Endodermal cell (in vitro differentiated cells): ENCODE measurements at regions not wholly inside any gene's neighbourhood (a gene's known extent, or its start where the extent isn't known, plus 50 kb on each side); places are given as distances from the start of the nearest gene placed in this dataset.

Source experiments
- DNase-seq: peaks from one replicate; pipeline ENCODE4 v3.0.0-alpha.2; 2017
- H3K27ac ChIP-seq: 2 replicates; pipeline ENCODE4 v1.5.1; 2013; ENCODE audit warnings: mild to moderate bottlenecking, low read depth, low read length, moderate library complexity
- H3K27me3 ChIP-seq: 2 replicates; pipeline ENCODE4 v1.6.1; 2013; ENCODE audit warnings: mild to moderate bottlenecking, low read length, moderate library complexity; ENCODE audit not compliant: insufficient read depth, control insufficient read depth, poor library complexity, severe bottlenecking
- H3K36me3 ChIP-seq: 2 replicates; pipeline ENCODE4 v1.7.0; 2013; ENCODE audit warnings: mild to moderate bottlenecking, low read length, moderate library complexity; ENCODE audit not compliant: control insufficient read depth, insufficient read depth
- H3K4me1 ChIP-seq: one replicate; pipeline ENCODE4 v1.7.0; 2013; ENCODE audit warnings: low read length; ENCODE audit not compliant: control insufficient read depth, insufficient read depth
- H3K4me3 ChIP-seq: 2 replicates; pipeline ENCODE4 v1.5.1; 2013; ENCODE audit warnings: mild to moderate bottlenecking, low read length, moderate library complexity
- H3K9ac ChIP-seq: 2 replicates; pipeline ENCODE4 v1.6.1; 2013; ENCODE audit warnings: mild to moderate bottlenecking, low read length, moderate library complexity; ENCODE audit not compliant: poor library complexity, severe bottlenecking; ENCODE audit errors: extremely low read depth
- H3K9me3 ChIP-seq: 2 replicates; pipeline ENCODE4 v1.6.1; 2013; ENCODE audit warnings: mild to moderate bottlenecking, low read length, moderate library complexity; ENCODE audit not compliant: control insufficient read depth
- H3K27ac Mint-ChIP-seq: 2 replicates; pipeline ENCODE4 v1.8.0; 2020; ENCODE audit warnings: mixed read lengths
- H3K27me3 Mint-ChIP-seq: 2 replicates; pipeline ENCODE4 v1.8.0; 2021; ENCODE audit warnings: mild to moderate bottlenecking, mixed read lengths; ENCODE audit not compliant: insufficient read depth
- H3K36me3 Mint-ChIP-seq: 2 replicates; pipeline ENCODE4 v1.8.0; 2020; ENCODE audit warnings: low read depth, mixed read lengths
- H3K4me1 Mint-ChIP-seq: 2 replicates; pipeline ENCODE4 v1.8.0; 2020; ENCODE audit warnings: mixed read lengths
- H3K4me3 Mint-ChIP-seq: 2 replicates; pipeline ENCODE4 v1.8.0; 2020; ENCODE audit warnings: mild to moderate bottlenecking, moderate library complexity, mixed read lengths
- H3K9me3 Mint-ChIP-seq: 2 replicates; pipeline ENCODE4 v1.8.0; 2020; ENCODE audit warnings: mild to moderate bottlenecking, mixed read lengths
- CTCF ChIP-seq: fragments of 200-600 bp; sonication (generic); conservative IDR thresholded peaks from 2 replicates; pipeline ENCODE4 v1.5.0; 2021; ENCODE audit warnings: antibody characterized with exemption, mild to moderate bottlenecking
- WGBS, 2 experiments: methylation state at CpG; one replicate each; pipeline versions ENCODE4 v1.1.5 to v1.1.7; 2013; ENCODE audit warnings: missing lambda C conversion rate in 2 of 2, mixed read lengths in 1 of 2; ENCODE audit not compliant: insufficient coverage in 1 of 2, insufficient read length in 1 of 2; 5-methylcytosine and 5-hydroxymethylcytosine counted together

DNA sequence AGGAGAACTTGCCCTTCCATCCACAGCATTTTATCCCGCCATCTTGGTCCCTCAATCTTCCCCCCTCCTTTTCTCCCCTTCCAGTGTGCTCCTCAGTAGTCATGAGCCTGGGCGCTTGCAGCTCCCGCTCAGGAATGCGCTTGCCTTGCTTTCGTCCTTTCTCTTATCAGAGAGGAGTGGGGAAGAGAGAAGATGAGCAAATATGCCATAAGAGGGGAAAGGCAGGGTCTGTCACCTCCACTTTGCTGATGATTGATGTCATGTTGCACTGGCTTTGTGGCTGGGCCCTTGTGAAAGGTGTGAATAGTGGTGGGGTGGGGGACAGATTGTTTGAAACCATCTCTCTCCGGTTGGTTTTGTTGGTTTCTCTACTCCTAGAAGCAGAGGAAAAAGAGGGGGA lies 569.3 kb downstream of the TNS1 start:
- H3K36me3 Mint-ChIP-seq = no peaks in the 10 kb centered on the region
- H3K4me3 Mint-ChIP-seq = no peak overlapping the region
- peaks cover 44% of the 10 kb centered on the region for H3K4me1 Mint-ChIP-seq
- no peaks in the 10 kb centered on the region for H3K36me3 ChIP-seq
- 69 to 77% methylated on average over 3 to 6 of the region's 6 CpGs for WGBS, 2 experiments
- no peak for TF ChIP-seq CTCF
- H3K4me3 ChIP-seq = no peak overlapping the region
- peak; percentile 75 for DNase-seq
- H3K27me3 ChIP-seq = no peaks in the 10 kb centered on the region
- H3K4me1 ChIP-seq = peaks cover 14% of the 10 kb centered on the region
- H3K27ac Mint-ChIP-seq = peak overlapping the region; percentile 72
- H3K9ac ChIP-seq = no peak overlapping the region
- peaks cover 1% of the 10 kb centered on the region for H3K27me3 Mint-ChIP-seq
- H3K9me3 Mint-ChIP-seq = no peaks in the 10 kb centered on the region
- no peak overlapping the region for H3K27ac ChIP-seq
- no peaks in the 10 kb centered on the region for H3K9me3 ChIP-seq

DNA sequence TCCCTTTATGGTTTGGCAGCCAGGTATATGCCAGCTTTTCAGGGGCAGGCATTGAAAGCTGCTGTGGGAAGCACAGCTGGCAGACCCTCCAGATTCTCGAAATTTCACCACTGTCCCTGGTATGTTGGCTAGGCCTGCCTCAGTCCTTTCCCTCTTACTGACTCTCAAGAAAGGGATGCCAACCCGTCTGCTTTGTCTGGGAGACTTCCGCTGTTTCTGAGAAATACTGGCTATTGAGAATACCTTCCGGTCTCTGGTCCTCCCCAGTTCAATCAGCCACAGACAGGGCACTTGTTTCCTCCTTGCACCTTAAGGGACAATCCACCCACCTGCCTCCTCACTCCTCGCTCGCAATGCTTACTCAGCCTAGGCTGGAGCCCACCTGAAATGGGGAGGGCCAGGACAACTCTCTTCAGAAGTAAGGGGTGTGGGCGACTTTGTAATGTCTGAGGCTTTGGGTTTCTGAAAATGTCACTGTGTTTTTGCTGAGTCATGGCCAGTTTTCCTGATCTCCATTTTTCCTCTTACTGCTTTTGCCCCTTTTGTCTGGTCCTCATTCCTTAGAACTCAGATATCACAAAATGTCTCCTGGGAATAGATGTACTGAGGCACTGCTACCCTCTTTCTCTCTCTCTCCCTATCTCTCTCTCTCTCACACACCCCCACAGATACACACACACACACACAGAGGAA lies 571.1 kb downstream of the TNS1 start:
- Histone ChIP-seq H3K9me3 (no peaks in the 10 kb centered on the region), H3K36me3 (no peaks in the 10 kb centered on the region), H3K4me1 (peaks cover 14% of the 10 kb centered on the region), H3K27ac (no peak overlapping the region), H3K4me3 (no peak overlapping the region), H3K9ac (no peak overlapping the region), H3K27me3 (no peaks in the 10 kb centered on the region)
- Mint-ChIP-seq H3K4me1 (peaks cover 35% of the 10 kb centered on the region), H3K36me3 (no peaks in the 10 kb centered on the region), H3K4me3 (no peak overlapping the region), H3K27me3 (peaks cover 9% of the 10 kb centered on the region), H3K27ac (peak overlapping the region; percentile 65), H3K9me3 (no peaks in the 10 kb centered on the region)
- no peak for DNase-seq
- 67 to 83% methylated on average over 3 to 7 of the region's 7 CpGs for WGBS, 2 experiments
- TF ChIP-seq CTCF = no peak

DNA sequence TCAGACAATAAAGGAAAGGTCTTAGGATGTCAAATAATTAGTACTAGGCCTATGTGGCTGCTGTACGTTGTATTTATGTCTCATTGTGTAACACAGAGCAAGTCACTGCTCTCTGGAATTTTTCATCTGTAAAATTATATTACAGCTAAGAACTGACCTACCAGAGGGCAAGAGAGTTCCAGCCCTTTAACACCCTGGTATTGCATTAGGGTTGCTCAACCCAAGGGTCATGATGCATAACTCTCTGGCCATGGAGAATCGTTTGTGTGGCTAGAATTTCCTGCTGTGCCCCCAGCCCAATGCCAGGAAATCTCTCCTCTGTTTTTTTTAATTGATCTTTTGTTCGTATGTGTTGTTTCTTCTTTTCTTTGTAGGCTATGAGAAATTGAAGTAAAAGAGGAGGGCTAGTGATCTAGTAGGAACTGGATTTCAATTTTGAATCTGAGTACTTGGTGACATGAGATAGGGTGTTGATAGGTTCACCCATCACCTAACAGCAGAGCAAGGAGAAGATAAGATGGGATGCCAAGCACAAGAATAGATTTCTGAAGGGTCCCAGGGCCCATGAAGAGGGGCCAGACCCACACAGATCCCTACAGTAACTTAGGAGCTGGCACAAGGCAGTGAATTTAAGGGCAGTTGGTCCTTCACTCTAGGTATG lies 571.2 kb upstream of the TNP1 start:
- TF ChIP-seq CTCF = no peak
- no peak overlapping the region for H3K27ac ChIP-seq
- peaks cover 28% of the 10 kb centered on the region for H3K4me1 Mint-ChIP-seq
- no peak overlapping the region for H3K4me3 Mint-ChIP-seq
- 86% methylated on average over 3 of the region's 3 CpGs; no CpG with 5 or more reads in 1 of the 2 experiments for WGBS, 2 experiments
- H3K9me3 Mint-ChIP-seq = no peaks in the 10 kb centered on the region
- H3K4me1 ChIP-seq = peaks cover 9% of the 10 kb centered on the region
- no peaks in the 10 kb centered on the region for H3K36me3 ChIP-seq
- H3K4me3 ChIP-seq = no peak overlapping the region
- no peaks in the 10 kb centered on the region for H3K9me3 ChIP-seq
- no peaks in the 10 kb centered on the region for H3K27me3 ChIP-seq
- H3K27ac Mint-ChIP-seq = no peak overlapping the region
- H3K9ac ChIP-seq = no peak overlapping the region
- H3K36me3 Mint-ChIP-seq = no peaks in the 10 kb centered on the region
- H3K27me3 Mint-ChIP-seq = peaks cover 9% of the 10 kb centered on the region
- no peak for DNase-seq
